Body of pancreas (tissue), 4 donors: ENCODE measurements at regions not wholly inside any gene's neighbourhood (a gene's known extent, or its start where the extent isn't known, plus 50 kb on each side); places are given as distances from the start of the nearest gene placed in this dataset.

Experiments
- POLR2A ChIP-seq, 3 donors: fragments of 450-650 bp; IDR thresholded peaks; one replicate each; pipeline ENCODE4 v1.6.1; 2016; ENCODE audit warnings: antibody characterized with exemption in 3 of 3, mild to moderate bottlenecking in 2 of 3
- TF ChIP-seq, protein P1 (sequence below), 7 experiments: fragments of 450-650 bp in 4 of 7; fragments of 200-600 bp in 3 of 7; sonication (generic) in 3 of 7; IDR thresholded peaks; one replicate each; pipeline ENCODE4 v1.5.1; 2016 to 2019; ENCODE audit warnings: antibody characterized with exemption in 7 of 7

DNA sequence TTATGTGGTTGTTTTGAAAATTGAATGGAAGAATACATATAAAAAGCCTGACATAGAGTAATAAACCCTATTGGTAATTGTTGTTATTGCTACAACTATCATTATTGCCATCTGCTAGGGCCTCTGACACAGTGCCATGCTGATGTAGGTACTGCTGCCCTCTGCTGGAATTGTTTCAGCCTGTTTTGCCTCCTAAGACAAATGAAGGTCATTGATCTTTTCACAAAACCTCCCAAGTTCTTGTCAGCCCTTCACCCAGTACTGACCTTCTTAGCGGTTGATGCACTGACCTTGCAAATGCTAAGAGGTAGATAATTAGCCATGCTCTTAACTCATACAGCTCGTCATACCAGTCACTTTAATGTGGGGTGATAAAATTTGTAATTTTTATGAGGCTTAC is 975.2 kb downstream of the SORCS1 start:
- TF ChIP-seq, protein P1, sequence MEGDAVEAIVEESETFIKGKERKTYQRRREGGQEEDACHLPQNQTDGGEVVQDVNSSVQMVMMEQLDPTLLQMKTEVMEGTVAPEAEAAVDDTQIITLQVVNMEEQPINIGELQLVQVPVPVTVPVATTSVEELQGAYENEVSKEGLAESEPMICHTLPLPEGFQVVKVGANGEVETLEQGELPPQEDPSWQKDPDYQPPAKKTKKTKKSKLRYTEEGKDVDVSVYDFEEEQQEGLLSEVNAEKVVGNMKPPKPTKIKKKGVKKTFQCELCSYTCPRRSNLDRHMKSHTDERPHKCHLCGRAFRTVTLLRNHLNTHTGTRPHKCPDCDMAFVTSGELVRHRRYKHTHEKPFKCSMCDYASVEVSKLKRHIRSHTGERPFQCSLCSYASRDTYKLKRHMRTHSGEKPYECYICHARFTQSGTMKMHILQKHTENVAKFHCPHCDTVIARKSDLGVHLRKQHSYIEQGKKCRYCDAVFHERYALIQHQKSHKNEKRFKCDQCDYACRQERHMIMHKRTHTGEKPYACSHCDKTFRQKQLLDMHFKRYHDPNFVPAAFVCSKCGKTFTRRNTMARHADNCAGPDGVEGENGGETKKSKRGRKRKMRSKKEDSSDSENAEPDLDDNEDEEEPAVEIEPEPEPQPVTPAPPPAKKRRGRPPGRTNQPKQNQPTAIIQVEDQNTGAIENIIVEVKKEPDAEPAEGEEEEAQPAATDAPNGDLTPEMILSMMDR (IDR thresholded peaks at IDR 0.05), result peak in 6 of 7 experiments; percentile 39 to 53 (median 44)
- no peak for TF ChIP-seq POLR2A (IDR thresholded peaks at IDR 0.05)
